Activated T-cell treated with anti-CD3 and anti-CD28 coated beads for 4 hours (primary cell): ENCODE measurements at regions not wholly inside any gene's neighbourhood (a gene's known extent, or its start where the extent isn't known, plus 50 kb on each side); places are given as distances from the start of the nearest gene placed in this dataset.
"Not testable (repeated sequence)": the region's sequence is repeated elsewhere in the genome, so short reads cannot be mapped to it uniquely, and the experiment has no call there.

Experiments
- DNase-seq: peaks from one replicate; pipeline ENCODE4 v3.0.0-alpha.2; 2020

DNA sequence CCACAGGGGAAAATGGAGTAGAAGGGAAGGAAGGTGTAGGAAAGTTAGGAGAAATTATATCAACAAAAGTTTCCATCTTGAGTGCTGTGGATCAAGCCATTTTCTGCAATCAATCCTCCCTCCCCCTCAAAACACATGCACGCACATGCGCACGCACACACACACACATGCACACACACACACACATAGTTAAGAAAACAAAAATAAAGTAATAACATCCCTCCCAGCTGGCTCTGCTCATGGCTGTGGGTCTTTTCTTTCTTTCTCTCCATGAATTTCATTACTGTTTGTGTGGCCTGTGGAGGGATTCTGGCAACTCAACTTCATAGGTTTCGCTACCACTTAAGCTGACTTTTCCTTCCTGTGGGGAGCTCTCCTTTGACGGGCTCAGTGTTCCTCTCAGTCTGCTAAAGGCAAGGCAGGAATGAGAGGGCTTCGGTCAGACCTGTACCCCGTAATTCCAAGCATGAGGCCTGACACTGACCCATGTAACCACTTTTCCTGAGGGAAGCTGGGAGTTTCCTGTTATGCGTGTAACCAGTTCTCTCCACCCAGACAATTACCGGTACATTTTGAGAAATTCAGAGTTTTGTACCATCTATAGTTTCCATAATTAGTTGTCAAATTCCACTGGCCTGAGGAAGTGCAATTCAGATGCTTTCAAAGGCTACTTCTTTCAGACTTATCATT is 79.8 kb downstream of the ZNF92 start:
- DNase-seq = no peak

- DNase-seq = no peak
Observed at GRCh38 chr7:65454469-65454868, 80.8 kb downstream of the ZNF92 start.

DNA sequence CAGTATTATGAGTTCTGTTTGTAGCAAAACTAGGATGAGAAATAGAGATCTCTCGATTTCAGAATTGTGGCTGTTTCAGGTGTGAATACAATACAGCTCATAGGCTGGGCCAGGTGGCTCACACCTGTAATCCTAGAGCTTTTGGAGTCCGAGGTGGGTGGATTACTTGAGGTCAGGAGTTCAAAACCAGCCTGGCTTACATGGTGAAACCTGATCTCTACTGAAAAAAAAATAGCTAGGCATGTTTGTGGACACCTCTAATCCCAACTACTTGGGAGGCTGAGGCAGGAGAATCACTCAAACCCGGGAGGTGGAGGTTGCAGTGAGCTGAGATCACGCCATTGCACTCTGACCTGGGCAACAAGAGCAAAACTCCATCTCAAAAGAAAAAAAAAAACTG is 81.4 kb downstream of the ZNF92 start:
- DNase-seq = not testable (repeated sequence)

DNA sequence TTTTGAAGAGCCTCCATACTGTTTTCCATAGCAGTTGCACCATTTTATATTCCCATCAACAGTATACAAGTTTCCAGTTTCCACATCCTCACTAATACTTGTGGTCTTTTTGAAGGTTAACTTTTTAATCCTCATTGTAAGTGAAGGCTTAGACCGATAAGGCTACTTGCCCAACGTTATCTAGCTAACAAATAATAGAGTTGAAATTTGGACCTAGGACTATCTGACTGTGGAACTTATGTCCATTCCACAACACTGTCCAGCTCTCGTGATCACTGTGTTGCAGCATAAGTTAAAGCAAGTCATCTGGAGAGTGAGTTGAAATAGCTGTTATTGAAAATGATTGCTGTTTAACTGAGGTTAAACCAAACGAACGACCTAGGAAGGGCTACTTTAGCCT is 84.0 kb downstream of the ZNF92 start:
- DNase-seq = no peak

- no peak for DNase-seq
Observed at GRCh38 chr7:65459438-65459837, 85.8 kb downstream of the ZNF92 start.

- DNase-seq = no peak
Observed at GRCh38 chr7:65462148-65462716, 88.6 kb downstream of the ZNF92 start.

DNA sequence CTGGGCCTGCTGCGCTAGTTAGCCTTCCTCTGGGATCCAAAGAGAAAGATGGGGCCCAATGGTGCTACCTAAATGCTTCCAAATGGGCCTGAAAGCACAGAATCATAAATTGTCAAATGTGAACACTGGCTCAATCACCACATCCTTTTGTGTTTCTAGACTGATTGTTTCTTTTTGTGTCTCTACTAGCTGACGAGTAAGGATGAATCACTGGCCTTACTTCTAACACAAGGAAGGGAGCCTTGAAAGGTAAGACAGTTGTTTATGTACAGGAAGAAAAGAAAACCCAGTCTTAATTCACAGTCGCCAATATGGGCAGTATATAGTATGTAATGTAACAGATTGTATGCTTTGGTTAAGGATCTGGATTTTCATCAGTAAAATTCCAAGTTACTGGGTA is 89.5 kb downstream of the ZNF92 start:
- no peak for DNase-seq

DNA sequence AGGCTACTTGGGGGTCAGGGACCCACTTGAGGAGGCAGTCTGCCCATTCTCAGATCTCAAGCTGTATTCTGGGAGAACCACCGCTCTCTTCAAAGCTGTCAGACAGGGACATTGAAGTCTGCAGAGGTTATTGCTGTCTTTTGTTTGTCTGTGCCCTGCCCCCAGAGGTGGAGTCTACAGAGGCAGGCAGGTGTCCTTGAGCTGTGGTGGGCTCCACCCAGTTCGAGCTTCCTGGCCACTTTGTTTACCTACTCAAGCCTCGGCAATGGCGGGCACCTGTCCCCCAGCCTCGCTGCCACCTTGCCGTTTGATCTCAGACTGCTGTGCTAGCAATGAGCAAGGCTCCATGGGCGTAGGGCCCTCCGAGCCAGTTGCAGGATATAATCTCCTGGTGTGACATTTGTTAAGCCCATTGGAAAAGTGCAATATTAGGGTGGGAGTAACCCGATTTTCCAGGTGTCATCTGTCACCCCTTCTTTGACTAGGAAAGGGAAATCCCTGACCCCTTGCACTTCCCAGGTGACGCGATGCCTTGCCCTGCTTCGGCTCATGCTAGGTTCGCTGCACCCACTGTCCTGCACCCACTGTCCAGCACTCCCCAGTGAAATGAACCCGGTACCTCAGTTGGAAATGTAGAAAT is 96.4 kb downstream of the ZNF92 start:
- DNase-seq = not testable (repeated sequence)

GRCh38 chr7:65471587-65471986 is 97.9 kb downstream of the ZNF92 start:
- no peak for DNase-seq

- no peak for DNase-seq
Observed at GRCh38 chr7:65475040-65475726, 101.5 kb downstream of the ZNF92 start.

DNA sequence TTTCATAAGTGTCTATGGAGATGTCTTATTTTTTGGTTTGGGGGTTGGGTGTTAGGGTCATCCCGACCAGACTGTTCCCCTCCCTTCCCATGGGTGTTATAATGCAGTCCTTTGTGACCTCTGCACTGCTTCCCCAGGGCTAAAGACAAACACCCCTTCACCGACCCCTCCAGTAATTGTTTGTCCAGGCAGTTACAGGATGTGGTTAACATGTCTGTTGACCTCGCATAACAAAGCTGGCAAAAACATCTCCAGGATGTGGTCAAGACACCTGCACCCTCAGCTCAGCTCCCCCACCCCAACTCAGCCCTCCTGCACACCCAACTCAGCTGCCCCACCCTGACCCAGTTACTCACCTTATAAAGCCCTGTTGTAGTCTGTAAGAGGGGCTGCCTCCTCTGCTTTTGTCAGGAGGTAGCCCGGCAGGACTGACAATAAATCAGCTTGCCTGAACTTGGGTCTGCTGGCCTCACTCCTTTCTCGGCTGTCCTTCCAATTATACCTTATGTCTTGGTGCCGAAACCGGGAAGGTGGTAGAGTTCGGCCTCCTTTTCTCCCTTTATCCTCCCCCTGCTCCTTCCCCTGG is 102.2 kb downstream of the ZNF92 start:
- DNase-seq = no peak

GRCh38 chr7:65477326-65477725 is 103.7 kb downstream of the ZNF92 start:
- no peak for DNase-seq

- DNase-seq = no peak
Observed at GRCh38 chr7:65489260-65489767, 115.7 kb downstream of the ZNF92 start.

- DNase-seq = not testable (repeated sequence)
Observed at GRCh38 chr7:65496697-65497096, 123.0 kb downstream of the ZNF92 start.

DNA sequence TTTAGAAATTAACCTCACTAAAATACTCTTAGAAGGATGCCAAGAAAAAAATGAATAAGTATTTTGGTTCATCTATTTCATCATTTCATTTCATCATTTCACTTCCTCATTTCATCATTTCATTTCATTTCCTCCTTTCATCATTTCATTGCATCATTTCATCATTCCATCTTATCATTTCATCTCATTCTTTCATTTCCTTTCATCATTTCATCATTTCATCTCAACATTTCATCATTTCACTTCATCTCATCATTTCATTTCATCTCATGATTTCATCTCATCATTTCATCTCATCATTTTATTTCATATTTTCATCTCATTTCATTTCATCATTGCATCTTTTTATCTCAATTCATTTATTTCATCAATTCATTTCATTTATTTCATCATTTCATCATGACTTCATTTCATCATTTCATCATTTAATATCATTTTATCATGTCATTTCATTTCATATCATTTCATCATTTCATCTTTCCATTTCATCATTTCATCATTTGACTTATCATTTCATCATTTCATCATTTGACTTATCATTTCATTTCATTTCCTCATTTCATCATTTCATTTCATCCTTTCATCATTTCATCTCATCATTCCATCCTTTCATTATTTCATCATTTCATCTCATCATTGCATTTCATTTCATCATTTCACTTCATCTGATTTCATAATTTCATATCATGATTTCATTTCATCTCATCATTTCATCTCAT is 129.9 kb downstream of the ZNF92 start:
- no peak for DNase-seq

GRCh38 chr7:65504504-65505319 is 131.1 kb downstream of the ZNF92 start:
- DNase-seq = not testable (repeated sequence)

DNA sequence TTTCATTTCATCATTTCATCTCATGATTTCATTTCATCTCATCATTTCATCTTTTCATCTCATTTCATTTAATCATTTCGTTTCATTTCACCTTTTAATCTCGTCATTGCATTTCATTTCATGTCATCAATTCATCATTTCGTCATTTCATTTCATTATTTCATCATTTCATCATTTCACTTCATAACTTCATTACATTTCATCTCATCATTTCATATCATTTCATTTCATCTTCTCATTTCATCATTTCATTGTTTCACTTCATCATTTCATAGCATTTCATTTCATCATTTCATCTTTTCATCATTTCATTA is 131.6 kb downstream of the ZNF92 start:
- DNase-seq = not testable (repeated sequence)

GRCh38 chr7:65508581-65509367 is 135.1 kb downstream of the ZNF92 start:
- DNase-seq = not testable (repeated sequence)

DNA sequence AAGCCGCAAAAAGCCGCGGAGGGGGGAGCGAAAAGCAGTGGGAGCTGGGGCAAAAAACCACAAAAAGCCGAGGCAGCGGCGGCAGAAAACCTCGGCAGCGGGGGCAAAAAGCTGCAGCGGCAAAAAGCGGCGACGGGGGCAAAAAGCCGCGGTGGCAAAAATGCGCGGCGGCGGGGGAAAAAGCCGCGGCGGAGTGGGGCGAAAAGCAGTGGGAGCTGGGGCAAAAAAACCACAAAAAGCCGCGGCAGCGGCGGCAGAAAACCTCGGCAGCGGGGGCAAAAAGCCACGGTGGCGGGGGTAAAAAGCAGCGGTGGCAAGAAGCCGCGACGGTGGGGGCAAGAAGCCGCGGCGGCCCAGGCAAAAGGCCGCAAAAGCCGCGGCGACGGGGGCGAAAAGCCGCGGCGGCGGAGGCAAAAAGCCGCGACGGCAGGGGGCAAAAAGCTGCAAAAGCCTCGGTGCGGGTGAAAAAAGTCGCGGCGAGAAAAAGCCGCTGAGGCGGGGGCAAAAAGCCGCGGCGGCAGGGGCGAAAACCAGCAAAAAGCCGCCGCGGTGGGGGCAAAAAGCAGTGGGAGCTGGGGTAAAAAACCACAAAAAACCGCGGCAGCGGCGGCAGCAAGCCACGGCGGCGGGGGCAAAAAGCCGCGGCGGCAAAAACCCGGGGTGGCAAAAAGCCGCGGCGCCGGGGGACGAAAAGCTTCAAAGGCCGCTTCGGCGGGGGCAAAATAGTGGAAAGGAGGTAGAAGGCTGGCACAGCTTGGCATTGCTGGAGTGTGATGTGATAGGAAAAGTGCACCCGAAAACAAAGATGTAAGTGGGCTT is 135.9 kb downstream of the ZNF92 start:
- no peak for DNase-seq

DNA sequence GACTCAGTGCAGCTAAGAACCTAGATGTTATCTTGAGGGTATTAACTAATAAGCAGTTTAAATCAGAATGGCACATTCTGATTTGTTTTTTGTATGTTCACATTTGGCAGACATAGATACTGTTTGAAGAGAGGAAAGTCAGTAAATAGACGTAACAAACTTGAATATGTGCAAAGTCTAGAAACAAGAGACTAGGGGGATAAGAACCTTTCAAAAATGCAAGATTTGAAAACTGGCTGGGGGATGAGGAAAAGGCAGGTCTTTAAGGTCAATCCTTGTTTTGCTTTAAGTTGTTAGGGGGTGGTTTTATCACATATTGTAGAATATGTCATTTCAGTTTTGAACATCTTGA is 136.5 kb downstream of the ZNF92 start:
- DNase-seq = not testable (repeated sequence)
